HG03025 (cell line): ENCODE measurements at regions not wholly inside any gene's neighbourhood (a gene's known extent, or its start where the extent isn't known, plus 50 kb on each side); places are given as distances from the start of the nearest gene placed in this dataset.
A peak's percentile ranks its signal among the peaks of the same experiment; 100 is the strongest.

Source experiments
- ATAC-seq: cut with Tn5 transposase; IDR thresholded peaks from one replicate; pipeline ENCODE4 v1.9.1; 2021; ENCODE audit warnings: mild to moderate bottlenecking, moderate library complexity; ENCODE audit not compliant: unreplicated experiment, low FRiP score

- ATAC-seq, result no peak
Observed at GRCh38 chr2:29974086-29974485, 52.7 kb upstream of the ALK start.

GRCh38 chr2:29977284-29977683 is 55.9 kb upstream of the ALK start:
- no peak for ATAC-seq

GRCh38 chr2:29981402-29981801 is 60.0 kb upstream of the ALK start:
- ATAC-seq, result no peak

GRCh38 chr2:29983308-29983707 is 61.9 kb upstream of the ALK start:
- no peak for ATAC-seq

- no peak for ATAC-seq
Observed at GRCh38 chr2:29987146-29987545, 65.8 kb upstream of the ALK start.

- ATAC-seq, result no peak
Observed at GRCh38 chr2:29990129-29990528, 68.7 kb upstream of the ALK start.

- no peak for ATAC-seq
Observed at GRCh38 chr2:29991086-29991485, 69.7 kb upstream of the ALK start.

GRCh38 chr2:29995241-29995640 is 73.9 kb upstream of the ALK start:
- ATAC-seq, result no peak

- ATAC-seq, result no peak
Observed at GRCh38 chr2:30003128-30003527, 81.7 kb upstream of the ALK start.

GRCh38 chr2:30022444-30023071 is 101.2 kb upstream of the ALK start:
- peak; percentile 86 for ATAC-seq

GRCh38 chr2:30024281-30024680 is 102.9 kb upstream of the ALK start:
- no peak for ATAC-seq

- ATAC-seq, result no peak
Observed at GRCh38 chr2:30026091-30027055, 105.0 kb upstream of the ALK start.

GRCh38 chr2:30029804-30030203 is 108.4 kb upstream of the ALK start:
- ATAC-seq, result no peak

GRCh38 chr2:30030361-30030760 is 109.0 kb upstream of the ALK start:
- ATAC-seq, result no peak

GRCh38 chr2:30031184-30031583 is 109.8 kb upstream of the ALK start:
- no peak for ATAC-seq

- no peak for ATAC-seq
Observed at GRCh38 chr2:30034052-30034775, 112.6 kb upstream of the YPEL5 start.

GRCh38 chr2:30037016-30037415 is 109.8 kb upstream of the YPEL5 start:
- no peak for ATAC-seq

GRCh38 chr2:30038419-30038818 is 108.4 kb upstream of the YPEL5 start:
- ATAC-seq, result no peak

GRCh38 chr2:30039101-30039500 is 107.7 kb upstream of the YPEL5 start:
- no peak for ATAC-seq

- no peak for ATAC-seq
Observed at GRCh38 chr2:30040147-30040546, 106.7 kb upstream of the YPEL5 start.

- ATAC-seq, result no peak
Observed at GRCh38 chr2:30041884-30042283, 104.9 kb upstream of the YPEL5 start.
